Ecto neural progenitor cell (in vitro differentiated cells): ENCODE measurements at regions not wholly inside any gene's neighbourhood (a gene's known extent, or its start where the extent isn't known, plus 50 kb on each side); places are given as distances from the start of the nearest gene placed in this dataset.
"Not testable (repeated sequence)": the region's sequence is repeated elsewhere in the genome, so short reads cannot be mapped to it uniquely, and the experiment has no call there.

Experiments used
- DNase-seq: peaks from one replicate; pipeline ENCODE4 v3.0.0-alpha.2; 2018; ENCODE audit warnings: low spot score

- no peak for DNase-seq
Observed at GRCh38 chr5:158478139-158478538, 619.2 kb upstream of the CLINT1 start.

- no peak for DNase-seq
Observed at GRCh38 chr5:158477214-158477613, 618.3 kb upstream of the CLINT1 start.

GRCh38 chr5:158473016-158473635 is 614.2 kb upstream of the CLINT1 start:
- DNase-seq, result no peak

- no peak for DNase-seq
Observed at GRCh38 chr5:158471535-158471924, 612.6 kb upstream of the CLINT1 start.

- no peak for DNase-seq
Observed at GRCh38 chr5:158470764-158471534, 612.0 kb upstream of the CLINT1 start.

GRCh38 chr5:158468444-158468843 is 609.5 kb upstream of the CLINT1 start:
- no peak for DNase-seq

GRCh38 chr5:158466191-158466590 is 607.2 kb upstream of the CLINT1 start:
- DNase-seq, result no peak

GRCh38 chr5:158465086-158465972 is 606.4 kb upstream of the CLINT1 start:
- no peak for DNase-seq

GRCh38 chr5:158464383-158464782 is 605.4 kb upstream of the CLINT1 start:
- DNase-seq, result no peak

GRCh38 chr5:158463938-158464337 is 605.0 kb upstream of the CLINT1 start:
- no peak for DNase-seq

GRCh38 chr5:158463188-158463587 is 604.2 kb upstream of the CLINT1 start:
- no peak for DNase-seq

- no peak for DNase-seq
Observed at GRCh38 chr5:158462349-158463114, 603.6 kb upstream of the CLINT1 start.

- DNase-seq, result no peak
Observed at GRCh38 chr5:158461240-158461854, 602.4 kb upstream of the CLINT1 start.

- DNase-seq, result no peak
Observed at GRCh38 chr5:158458086-158458485, 599.1 kb upstream of the CLINT1 start.

- no peak for DNase-seq
Observed at GRCh38 chr5:158456756-158457155, 597.8 kb upstream of the CLINT1 start.

GRCh38 chr5:158456241-158456640 is 597.3 kb upstream of the CLINT1 start:
- no peak for DNase-seq

GRCh38 chr5:158451993-158452672 is 593.2 kb upstream of the CLINT1 start:
- no peak for DNase-seq

GRCh38 chr5:158451203-158451992 is 592.5 kb upstream of the CLINT1 start:
- DNase-seq, result no peak

- no peak for DNase-seq
Observed at GRCh38 chr5:158450751-158451171, 591.8 kb upstream of the CLINT1 start.

GRCh38 chr5:158446761-158447160 is 587.8 kb upstream of the CLINT1 start:
- not testable (repeated sequence) for DNase-seq
